Lower leg skin (tissue), 4 donors: ENCODE measurements at regions not wholly inside any gene's neighbourhood (a gene's known extent, or its start where the extent isn't known, plus 50 kb on each side); places are given as distances from the start of the nearest gene placed in this dataset.

Experiments
- DNase-seq, 2 donors: peaks; one replicate each; pipeline ENCODE4 v3.0.0-alpha.2; 2019; ENCODE audit warnings: low spot score in 2 of 2
- H3K4me3 ChIP-seq: fragments of 200-600 bp; sonication (generic); 2 replicates; pipeline ENCODE4 v1.5.1; 2017; ENCODE audit warnings: mild to moderate bottlenecking, low read depth; ENCODE audit not compliant: poor library complexity, severe bottlenecking
- POLR2A ChIP-seq, 2 donors: fragments of 450-650 bp; IDR thresholded peaks; one replicate each; pipeline ENCODE4 v1.6.1; 2016 to 2017; ENCODE audit warnings: antibody characterized with exemption in 2 of 2, mild to moderate bottlenecking in 1 of 2, moderate library complexity in 1 of 2
- WGBS, 2 donors: methylation state at CpG; one replicate each; pipeline ENCODE4 v1.1.5; 2018; 5-methylcytosine and 5-hydroxymethylcytosine counted together
- intact Hi-C: fragments of 100-400 bp; cut with DNase I; formaldehyde crosslinking; loops from one replicate; pipeline ENCODE4 v1.15.0; 2023; ENCODE audit warnings: low total_unique reads
- TF ChIP-seq, protein P1 (sequence below), 3 donors: fragments of 450-650 bp; IDR thresholded peaks; one replicate each; pipeline ENCODE4 v1.5.1; 2016; ENCODE audit warnings: antibody characterized with exemption in 3 of 3, mild to moderate bottlenecking in 3 of 3, moderate library complexity in 2 of 3

- intact Hi-C loops = no loop called here
- DNase-seq = no peak
- H3K4me3 ChIP-seq = no peak overlapping the region
- TF ChIP-seq POLR2A (IDR thresholded peaks at IDR 0.05) = no peak
- TF ChIP-seq, protein P1, sequence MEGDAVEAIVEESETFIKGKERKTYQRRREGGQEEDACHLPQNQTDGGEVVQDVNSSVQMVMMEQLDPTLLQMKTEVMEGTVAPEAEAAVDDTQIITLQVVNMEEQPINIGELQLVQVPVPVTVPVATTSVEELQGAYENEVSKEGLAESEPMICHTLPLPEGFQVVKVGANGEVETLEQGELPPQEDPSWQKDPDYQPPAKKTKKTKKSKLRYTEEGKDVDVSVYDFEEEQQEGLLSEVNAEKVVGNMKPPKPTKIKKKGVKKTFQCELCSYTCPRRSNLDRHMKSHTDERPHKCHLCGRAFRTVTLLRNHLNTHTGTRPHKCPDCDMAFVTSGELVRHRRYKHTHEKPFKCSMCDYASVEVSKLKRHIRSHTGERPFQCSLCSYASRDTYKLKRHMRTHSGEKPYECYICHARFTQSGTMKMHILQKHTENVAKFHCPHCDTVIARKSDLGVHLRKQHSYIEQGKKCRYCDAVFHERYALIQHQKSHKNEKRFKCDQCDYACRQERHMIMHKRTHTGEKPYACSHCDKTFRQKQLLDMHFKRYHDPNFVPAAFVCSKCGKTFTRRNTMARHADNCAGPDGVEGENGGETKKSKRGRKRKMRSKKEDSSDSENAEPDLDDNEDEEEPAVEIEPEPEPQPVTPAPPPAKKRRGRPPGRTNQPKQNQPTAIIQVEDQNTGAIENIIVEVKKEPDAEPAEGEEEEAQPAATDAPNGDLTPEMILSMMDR (IDR thresholded peaks at IDR 0.05) = no peak
- WGBS, 2 donors = 85 to 87% methylated on average over 3 of the region's 3 CpGs
Measured at GRCh38 chr1:229993894-229994293, 73.1 kb upstream of the GALNT2 start.

DNA sequence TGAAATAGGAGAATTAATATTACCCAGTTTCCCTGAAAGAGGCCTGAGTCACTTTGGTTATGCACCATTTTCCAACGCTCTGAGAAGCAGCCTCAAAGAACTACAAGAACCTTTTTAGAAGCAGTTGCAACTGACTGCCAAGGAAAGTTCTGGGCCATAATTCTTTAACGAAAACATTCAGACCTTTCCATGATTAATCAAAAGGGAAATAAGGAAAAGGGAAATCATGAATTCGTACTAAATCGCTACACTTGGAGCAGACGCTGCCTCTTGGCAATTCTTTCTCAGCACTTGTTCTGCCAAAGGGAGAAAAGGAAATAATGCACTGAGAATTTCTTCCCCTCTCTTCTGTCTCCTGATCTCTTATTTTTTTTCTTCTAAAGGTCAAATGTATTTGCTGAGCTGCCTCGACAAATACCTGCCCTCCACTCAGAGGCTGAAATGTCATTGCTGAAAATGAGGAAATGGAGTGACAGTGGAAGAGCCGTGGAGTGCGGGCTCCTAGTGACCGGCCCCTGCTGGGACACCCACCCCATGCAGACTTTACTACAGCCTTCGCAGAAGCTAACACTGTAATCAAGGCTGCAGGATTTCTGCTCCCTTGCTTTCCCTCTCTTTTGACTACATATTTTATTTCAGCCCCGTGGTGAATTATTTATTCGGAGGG, 67.9 kb upstream of the GALNT2 start:
- TF ChIP-seq, protein P1 (IDR thresholded peaks at IDR 0.05) = no peak
- no peak for TF ChIP-seq POLR2A (IDR thresholded peaks at IDR 0.05)
- H3K4me3 ChIP-seq = no peak overlapping the region
- WGBS, 2 donors = 50 to 72% methylated on average over 12 of the region's 12 CpGs
- intact Hi-C loops = no loop called here
- no peak for DNase-seq

GRCh38 chr1:230000493-230001184, 66.4 kb upstream of the GALNT2 start:
- 65 to 69% methylated on average over 6 of the region's 6 CpGs for WGBS, 2 donors
- no peak for TF ChIP-seq POLR2A (IDR thresholded peaks at IDR 0.05)
- TF ChIP-seq, protein P1 (IDR thresholded peaks at IDR 0.05) = no peak
- intact Hi-C loops = no loop called here
- DNase-seq = no peak
- no peak overlapping the region for H3K4me3 ChIP-seq

GRCh38 chr1:230002164-230002803, 64.8 kb upstream of the GALNT2 start:
- TF ChIP-seq POLR2A (IDR thresholded peaks at IDR 0.05) = no peak
- TF ChIP-seq, protein P1 (IDR thresholded peaks at IDR 0.05) = no peak
- intact Hi-C loops = no loop called here
- DNase-seq = peak in 1 of 2 donors; percentile 46
- WGBS, 2 donors = 56 to 72% methylated on average over 5 of the region's 5 CpGs
- H3K4me3 ChIP-seq = no peak overlapping the region

DNA sequence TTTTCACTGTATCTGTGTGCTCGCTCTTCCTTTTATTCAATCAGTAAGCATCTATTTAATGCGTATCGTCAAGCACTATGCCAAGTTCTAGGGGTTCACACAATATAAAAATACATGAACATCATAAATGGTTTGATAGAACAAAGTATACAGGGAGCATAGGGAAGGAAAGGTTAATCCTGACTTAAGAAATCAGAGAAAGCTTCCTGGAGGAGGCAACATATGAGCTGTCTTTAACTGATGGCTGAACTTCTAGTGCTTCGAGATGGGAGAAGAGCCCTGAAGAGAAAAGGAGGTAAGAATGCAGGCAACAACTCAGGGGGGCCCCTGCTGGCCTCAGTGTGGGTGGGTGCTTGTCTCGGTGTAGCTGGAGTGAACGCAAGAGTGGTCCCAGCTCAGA, 63.6 kb upstream of the GALNT2 start:
- 94 to 95% methylated on average over 6 of the region's 6 CpGs for WGBS, 2 donors
- intact Hi-C loops = no loop called here
- no peak for TF ChIP-seq POLR2A (IDR thresholded peaks at IDR 0.05)
- TF ChIP-seq, protein P1 (IDR thresholded peaks at IDR 0.05) = no peak
- DNase-seq = no peak
- no peak overlapping the region for H3K4me3 ChIP-seq
